NCI-H510A treated with DMSO at 0.1 percent for 48 hours (cell line): ENCODE measurements at regions not wholly inside any gene's neighbourhood (a gene's known extent, or its start where the extent isn't known, plus 50 kb on each side); places are given as distances from the start of the nearest gene placed in this dataset.
A peak's percentile ranks its signal among the peaks of the same experiment; 100 is the strongest.

Experiments
- DNase-seq: peaks from one replicate; lab custom pipeline; 2025; lab: John Stamatoyannopoulos, UW

GRCh38 chr7:98565103-98565502 is 52.0 kb upstream of the NPTX2 start:
- no peak for DNase-seq

- no peak for DNase-seq
Observed at GRCh38 chr7:98562871-98563495, 54.1 kb upstream of the NPTX2 start.

GRCh38 chr7:98562381-98562823 is 54.7 kb upstream of the NPTX2 start:
- no peak for DNase-seq

GRCh38 chr7:98559958-98560357 is 57.1 kb upstream of the NPTX2 start:
- no peak for DNase-seq

- no peak for DNase-seq
Observed at GRCh38 chr7:98559219-98559618, 57.9 kb upstream of the NPTX2 start.

- DNase-seq = peak; percentile 36
Observed at GRCh38 chr7:98557538-98558031, 59.5 kb upstream of the NPTX2 start.

- DNase-seq = peak; percentile 24
Observed at GRCh38 chr7:98556288-98556687, 60.8 kb upstream of the NPTX2 start.

- peak; percentile 30 for DNase-seq
Observed at GRCh38 chr7:98555403-98555802, 61.7 kb upstream of the NPTX2 start.

- no peak for DNase-seq
Observed at GRCh38 chr7:98553666-98554065, 63.4 kb upstream of the NPTX2 start.

GRCh38 chr7:98551611-98552273 is 65.3 kb upstream of the NPTX2 start:
- DNase-seq = no peak

- no peak for DNase-seq
Observed at GRCh38 chr7:98548971-98549370, 68.1 kb upstream of the NPTX2 start.

- DNase-seq = no peak
Observed at GRCh38 chr7:98548370-98548769, 68.7 kb upstream of the NPTX2 start.

GRCh38 chr7:98541101-98541500 is 76.0 kb upstream of the NPTX2 start:
- DNase-seq = no peak

GRCh38 chr7:98539865-98540264 is 77.2 kb upstream of the NPTX2 start:
- no peak for DNase-seq

- no peak for DNase-seq
Observed at GRCh38 chr7:98536803-98537202, 80.3 kb upstream of the NPTX2 start.

- no peak for DNase-seq
Observed at GRCh38 chr7:98534493-98534892, 82.6 kb upstream of the NPTX2 start.

GRCh38 chr7:98531717-98532116 is 85.4 kb upstream of the NPTX2 start:
- no peak for DNase-seq

- DNase-seq = no peak
Observed at GRCh38 chr7:98528079-98528478, 89.0 kb upstream of the NPTX2 start.

- DNase-seq = no peak
Observed at GRCh38 chr7:98526059-98526458, 91.0 kb upstream of the NPTX2 start.

- DNase-seq = no peak
Observed at GRCh38 chr7:98521089-98521692, 95.9 kb upstream of the NPTX2 start.

GRCh38 chr7:98520356-98520951 is 96.6 kb upstream of the NPTX2 start:
- no peak for DNase-seq

GRCh38 chr7:98518159-98518947 is 98.7 kb upstream of the NPTX2 start:
- no peak for DNase-seq
